Loucy (cell line): ENCODE measurements at regions not wholly inside any gene's neighbourhood (a gene's known extent, or its start where the extent isn't known, plus 50 kb on each side); places are given as distances from the start of the nearest gene placed in this dataset.

ENCODE experiments used
- H2AFZ ChIP-seq: fragments of 200-600 bp; sonication (generic); 2 replicates; pipeline ENCODE4 v1.6.0; 2016; ENCODE audit warnings: antibody characterized with exemption, mild to moderate bottlenecking, low read length, moderate library complexity
- H3F3A ChIP-seq: fragments of 200-600 bp; 2 replicates; pipeline ENCODE4 v1.6.0; 2016; ENCODE audit warnings: antibody characterized with exemption, low read depth, mild to moderate bottlenecking
- H3K27me3 ChIP-seq: fragments of 200-600 bp; sonication (generic); 2 replicates; pipeline ENCODE4 v1.6.1; 2014; ENCODE audit warnings: low read length, mild to moderate bottlenecking; ENCODE audit not compliant: insufficient read depth, poor library complexity, severe bottlenecking
- H3K36me3 ChIP-seq: fragments of 200-600 bp; sonication (generic); 2 replicates; pipeline ENCODE4 v1.6.1; 2016; ENCODE audit warnings: low read length; ENCODE audit not compliant: insufficient read depth
- H3K4me1 ChIP-seq: fragments of 200-600 bp; sonication (generic); 2 replicates; pipeline ENCODE4 v1.5.1; 2014; ENCODE audit warnings: low read length, mild to moderate bottlenecking; ENCODE audit not compliant: insufficient read depth, poor library complexity, severe bottlenecking
- H3K4me2 ChIP-seq: fragments of 200-600 bp; sonication (generic); 2 replicates; pipeline ENCODE4 v1.6.0; 2014; ENCODE audit warnings: antibody characterized with exemption, low read length, low read depth, mild to moderate bottlenecking; ENCODE audit not compliant: poor library complexity, severe bottlenecking
- H3K4me3 ChIP-seq: fragments of 200-600 bp; sonication (generic); 2 replicates; pipeline ENCODE4 v1.5.1; 2014; ENCODE audit warnings: low read length, mild to moderate bottlenecking, mixed read lengths; ENCODE audit not compliant: poor library complexity, severe bottlenecking
- H3K79me2 ChIP-seq: fragments of 200-600 bp; sonication (generic); 2 replicates; pipeline ENCODE4 v1.6.1; 2014; ENCODE audit warnings: low read length; ENCODE audit not compliant: insufficient read depth
- H3K9ac ChIP-seq: fragments of 200-600 bp; sonication (generic); 2 replicates; pipeline ENCODE4 v1.6.0; 2014; ENCODE audit warnings: mild to moderate bottlenecking, low read depth, low read length, moderate library complexity; ENCODE audit not compliant: poor library complexity, severe bottlenecking
- H3K9me2 ChIP-seq: fragments of 200-600 bp; sonication (generic); replicated peaks from 2 replicates; pipeline ENCODE4 v1.6.1; 2016; ENCODE audit warnings: low read depth, low read length, mixed read lengths
- H3K9me3 ChIP-seq: fragments of 200-600 bp; sonication (generic); 2 replicates; pipeline ENCODE4 v1.6.1; 2014; ENCODE audit warnings: mild to moderate bottlenecking, antibody characterized with exemption, low read length, low read depth; ENCODE audit not compliant: insufficient read depth
- H4K20me1 ChIP-seq: fragments of 200-600 bp; sonication (generic); 2 replicates; pipeline ENCODE4 v1.6.0; 2014; ENCODE audit warnings: antibody characterized with exemption, low read length, mild to moderate bottlenecking; ENCODE audit not compliant: insufficient read depth, poor library complexity, severe bottlenecking
- CTCF ChIP-seq: fragments of 200-600 bp; sonication (generic); conservative IDR thresholded peaks from 2 replicates; pipeline ENCODE4 v1.5.1; 2014; ENCODE audit warnings: mild to moderate bottlenecking, antibody characterized with exemption, low read length
- EZH2phosphoT487 ChIP-seq: fragments of 200-600 bp; IDR thresholded peaks from 2 replicates; pipeline ENCODE4 v1.6.1; 2018; ENCODE audit warnings: antibody characterized with exemption, mild to moderate bottlenecking, moderate library complexity, borderline replicate concordance

DNA sequence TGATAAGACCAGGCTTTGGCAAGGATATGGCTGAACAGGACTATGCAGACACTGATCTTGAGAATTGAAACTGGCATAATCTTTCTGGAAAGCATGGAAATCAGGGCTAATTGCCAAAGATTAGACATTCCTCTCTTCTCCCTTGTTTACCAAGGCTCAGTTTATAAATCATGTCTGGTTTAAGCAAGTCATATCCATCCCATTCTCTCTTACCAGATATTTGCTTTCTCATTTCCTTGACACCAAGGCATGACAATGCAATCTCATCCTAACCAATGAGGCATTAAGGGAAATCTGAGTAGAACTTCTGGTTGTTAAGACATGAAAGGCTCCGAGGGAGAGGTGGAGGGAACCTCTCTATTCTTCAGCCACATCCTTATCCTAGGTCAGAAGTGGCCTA lies 110.3 kb upstream of the CEP85L start:
- TF ChIP-seq CTCF (no peak), EZH2phosphoT487 (no peak)
- Histone ChIP-seq H4K20me1 (no peaks in the 10 kb centered on the region), H3K4me1 (no peaks in the 10 kb centered on the region)

GRCh38 chr6:118758946-118759345 lies 107.6 kb upstream of the CEP85L start:
- H3F3A ChIP-seq = no peaks in the 10 kb centered on the region
- H3K36me3 ChIP-seq = no peaks in the 10 kb centered on the region
- no peaks in the 10 kb centered on the region for H3K79me2 ChIP-seq
- no peaks in the 10 kb centered on the region for H3K9me3 ChIP-seq
- H3K4me3 ChIP-seq = no peak overlapping the region
- no peaks in the 10 kb centered on the region for H3K9me2 ChIP-seq
- no peaks in the 10 kb centered on the region for H4K20me1 ChIP-seq
- no peak overlapping the region for H3K9ac ChIP-seq
- H3K4me1 ChIP-seq = no peaks in the 10 kb centered on the region
- TF ChIP-seq CTCF (no peak), EZH2phosphoT487 (no peak)
- no peaks in the 10 kb centered on the region for H3K27me3 ChIP-seq
- H3K4me2 ChIP-seq = no peak overlapping the region
- H2AFZ ChIP-seq = no peak overlapping the region

More for the DNA sequence above, 110.3 kb upstream of the CEP85L start:
- H3K9me3 ChIP-seq = no peaks in the 10 kb centered on the region
- H3K4me3 ChIP-seq = no peak overlapping the region
- no peaks in the 10 kb centered on the region for H3K9me2 ChIP-seq
- H3K27me3 ChIP-seq = no peaks in the 10 kb centered on the region
- H2AFZ ChIP-seq = no peak overlapping the region
- H3K36me3 ChIP-seq = no peaks in the 10 kb centered on the region
- H3K9ac ChIP-seq = no peak overlapping the region
- no peaks in the 10 kb centered on the region for H3F3A ChIP-seq
- H3K79me2 ChIP-seq = no peaks in the 10 kb centered on the region
- no peak overlapping the region for H3K4me2 ChIP-seq

DNA sequence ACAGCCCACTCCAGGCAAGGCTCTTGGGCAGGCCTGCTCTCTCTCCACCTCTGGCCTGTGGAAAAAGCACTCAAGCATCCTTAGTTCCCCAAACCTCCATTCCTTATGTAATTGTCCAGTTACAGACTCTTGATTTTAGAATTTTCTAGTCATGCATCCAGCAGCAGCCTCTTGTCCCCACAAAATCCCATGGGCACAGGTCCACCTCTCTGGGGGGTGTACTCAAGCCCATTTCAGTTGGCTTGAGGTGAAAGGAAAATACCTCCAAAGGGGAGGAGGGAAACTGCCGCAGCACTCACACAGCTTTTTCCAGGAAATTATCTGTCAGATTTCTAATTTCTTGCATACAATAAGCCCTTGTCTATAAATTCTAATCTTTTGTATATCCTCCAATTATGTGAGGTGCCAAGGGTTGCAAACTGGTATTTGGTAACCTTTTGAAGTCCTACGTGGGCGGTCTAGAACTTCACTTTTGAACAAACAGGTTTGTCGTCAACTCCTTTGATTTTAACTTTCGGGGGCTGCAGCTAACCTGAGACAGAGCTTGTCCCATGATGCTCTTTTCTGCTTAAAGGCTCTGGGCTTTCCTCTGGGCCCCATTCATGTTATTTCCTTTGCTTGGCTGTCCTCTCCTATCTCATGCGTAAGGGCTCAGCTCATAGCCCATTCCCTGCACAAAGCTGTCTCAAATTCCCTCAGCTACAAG lies 104.7 kb upstream of the CEP85L start:
- H3K79me2 ChIP-seq = no peaks in the 10 kb centered on the region
- H3K9ac ChIP-seq = no peak overlapping the region
- TF ChIP-seq EZH2phosphoT487 (no peak), CTCF (no peak)
- H3K4me1 ChIP-seq = no peaks in the 10 kb centered on the region
- no peak overlapping the region for H3K4me3 ChIP-seq
- H3K9me2 ChIP-seq = no peaks in the 10 kb centered on the region
- no peaks in the 10 kb centered on the region for H3F3A ChIP-seq
- no peak overlapping the region for H3K4me2 ChIP-seq
- H3K36me3 ChIP-seq = no peaks in the 10 kb centered on the region
- no peak overlapping the region for H2AFZ ChIP-seq
- no peaks in the 10 kb centered on the region for H3K27me3 ChIP-seq
- H4K20me1 ChIP-seq = no peaks in the 10 kb centered on the region
- H3K9me3 ChIP-seq = no peaks in the 10 kb centered on the region
